HPDE6-E6E7 (cell line): ENCODE measurements at regions not wholly inside any gene's neighbourhood (a gene's known extent, or its start where the extent isn't known, plus 50 kb on each side); places are given as distances from the start of the nearest gene placed in this dataset.

Experiments used
- DNase-seq: peaks from one replicate; pipeline ENCODE4 v3.0.0; 2011; ENCODE audit warnings: missing footprints; ENCODE audit errors: extremely low spot score

- DNase-seq: no peak
These were observed 94.0 kb upstream of the HNRNPA3 start for GRCh38 chr2:177118636-177119035.

GRCh38 chr2:177119099-177119498, 93.5 kb upstream of the HNRNPA3 start:
- no peak for DNase-seq

- no peak for DNase-seq
These were observed 89.5 kb upstream of the HNRNPA3 start for GRCh38 chr2:177123048-177123447.

GRCh38 chr2:177124371-177124770, 88.2 kb upstream of the HNRNPA3 start:
- no peak for DNase-seq

- DNase-seq: no peak
These were observed 84.8 kb upstream of the HNRNPA3 start for GRCh38 chr2:177127821-177128220.

GRCh38 chr2:177129610-177130009, 83.0 kb upstream of the HNRNPA3 start:
- no peak for DNase-seq

- DNase-seq: no peak
These were observed 80.7 kb upstream of the HNRNPA3 start for GRCh38 chr2:177131858-177132257.

GRCh38 chr2:177138823-177139222, 73.8 kb upstream of the HNRNPA3 start:
- no peak for DNase-seq

GRCh38 chr2:177141866-177142265, 70.7 kb upstream of the HNRNPA3 start:
- DNase-seq: no peak

GRCh38 chr2:177143444-177143843, 69.2 kb upstream of the HNRNPA3 start:
- DNase-seq: peak; percentile 53

GRCh38 chr2:177147093-177147694, 65.4 kb upstream of the HNRNPA3 start:
- no peak for DNase-seq

- DNase-seq: no peak
These were observed 64.7 kb upstream of the HNRNPA3 start for GRCh38 chr2:177147834-177148445.

- DNase-seq: peak; percentile 73
These were observed 64.0 kb upstream of the HNRNPA3 start for GRCh38 chr2:177148477-177149154.

GRCh38 chr2:177149155-177149503, 63.5 kb upstream of the HNRNPA3 start:
- DNase-seq: no peak

- DNase-seq: no peak
These were observed 58.8 kb upstream of the HNRNPA3 start for GRCh38 chr2:177153805-177154204.

- no peak for DNase-seq
These were observed 57.8 kb upstream of the HNRNPA3 start for GRCh38 chr2:177154809-177155208.

- DNase-seq: no peak
These were observed 57.0 kb upstream of the HNRNPA3 start for GRCh38 chr2:177155631-177156030.

- no peak for DNase-seq
These were observed 50.7 kb upstream of the HNRNPA3 start for GRCh38 chr2:177161741-177162460.
